Stimulated activated CD4-positive, alpha-beta T cell treated with anti-CD3 and anti-CD28 coated beads, Interleukin-2, amount 100 ng/mL, for 48 hours (primary cell): ENCODE measurements at regions not wholly inside any gene's neighbourhood (a gene's known extent, or its start where the extent isn't known, plus 50 kb on each side); places are given as distances from the start of the nearest gene placed in this dataset.

Experiments used
- DNase-seq, 2 donors: peaks; one replicate each; pipeline ENCODE4 v3.0.0-alpha.2; 2020

GRCh38 chr12:110998165-110998564 lies 77.8 kb upstream of the MYL2 start:
- DNase-seq: no peak

GRCh38 chr12:110996415-110996814 lies 76.0 kb upstream of the MYL2 start:
- no peak for DNase-seq

GRCh38 chr12:110995615-110996014 lies 75.2 kb upstream of the MYL2 start:
- no peak for DNase-seq

GRCh38 chr12:110995016-110995415 lies 74.6 kb upstream of the MYL2 start:
- DNase-seq: no peak

GRCh38 chr12:110993434-110993833 lies 73.1 kb upstream of the MYL2 start:
- DNase-seq: no peak

- no peak for DNase-seq
Observed at GRCh38 chr12:110992909-110993308, 72.5 kb upstream of the MYL2 start.

- no peak for DNase-seq
Observed at GRCh38 chr12:110983811-110984210, 63.4 kb upstream of the MYL2 start.

- no peak for DNase-seq
Observed at GRCh38 chr12:110972866-110973265, 52.5 kb upstream of the MYL2 start.

GRCh38 chr12:110971936-110972335 lies 51.6 kb upstream of the MYL2 start:
- no peak for DNase-seq

- no peak for DNase-seq
Observed at GRCh38 chr12:110971189-110971920, 51.0 kb upstream of the MYL2 start.
